WTC11 (cell line): ENCODE measurements at regions not wholly inside any gene's neighbourhood (a gene's known extent, or its start where the extent isn't known, plus 50 kb on each side); places are given as distances from the start of the nearest gene placed in this dataset.

Experiments used
- ATAC-seq: fragments of 200-7000 bp; cut with Tn5 transposase; 2 replicates; pipeline ENCODE4 v1.10.0; 2021; ENCODE audit warnings: mild to moderate bottlenecking, moderate library complexity
- CTCF ChIA-PET: fragments of 300-600 bp; sonication (Branson Sonifier 250); formaldehyde crosslinking; loops from one replicate; lab custom pipeline; 2021; ENCODE audit warnings: antibody characterized with exemption; lab: Charles Lee
- POLR2A ChIA-PET: fragments of 350-600 bp; sonication (Branson Sonifier 250); formaldehyde crosslinking; loops from one replicate; lab custom pipeline; 2021; ENCODE audit warnings: antibody characterized with exemption; lab: Charles Lee
- DNase-seq: peaks from one replicate; pipeline ENCODE4 v3.0.0; 2021; ENCODE audit warnings: low spot score
- H3K27ac Mint-ChIP-seq: 2 replicates; pipeline ENCODE4 v1.8.0; 2021; ENCODE audit warnings: mixed read lengths
- H3K27me3 Mint-ChIP-seq: 2 replicates; pipeline ENCODE4 v1.8.0; 2021; ENCODE audit warnings: low read depth, mild to moderate bottlenecking, moderate library complexity, mixed read lengths
- H3K36me3 Mint-ChIP-seq: 2 replicates; pipeline ENCODE4 v1.8.0; 2021; ENCODE audit warnings: mixed read lengths
- H3K4me1 Mint-ChIP-seq: 2 replicates; pipeline ENCODE4 v1.8.0; 2022; ENCODE audit warnings: mixed read lengths
- H3K4me3 Mint-ChIP-seq: 2 replicates; pipeline ENCODE4 v1.8.0; 2021; ENCODE audit warnings: mild to moderate bottlenecking, moderate library complexity, mixed read lengths
- H3K9me3 Mint-ChIP-seq: 2 replicates; pipeline ENCODE4 v1.8.0; 2021; ENCODE audit warnings: mixed read lengths
- CREB1 ChIP-seq: sonication (generic); formaldehyde crosslinking; IDR thresholded peaks from 2 replicates; pipeline ENCODE4 v1.8.0; 2023; ENCODE audit warnings: mild to moderate bottlenecking, missing genetic modification reagents
- CREM ChIP-seq: sonication (generic); formaldehyde crosslinking; IDR thresholded peaks from 2 replicates; pipeline ENCODE4 v1.8.1; 2022; ENCODE audit warnings: mild to moderate bottlenecking, missing genetic modification reagents, moderate library complexity
- CTCF ChIP-seq: fragments of 200-600 bp; IDR thresholded peaks from 2 replicates; pipeline ENCODE4 v1.8.0; 2022; ENCODE audit warnings: antibody characterized with exemption
- EMX1 ChIP-seq: fragments of 250-450 bp; sonication (Bioruptor Pico); IDR thresholded peaks from 2 replicates; pipeline ENCODE4 v1.8.0; 2021; ENCODE audit warnings: mild to moderate bottlenecking
- ERG ChIP-seq: fragments of 250-450 bp; sonication (Bioruptor Pico); IDR thresholded peaks from 2 replicates; pipeline ENCODE4 v1.8.0; 2021; ENCODE audit warnings: mild to moderate bottlenecking
- ESRRA ChIP-seq: sonication (generic); formaldehyde crosslinking; IDR thresholded peaks from 2 replicates; pipeline ENCODE4 v1.8.1; 2022; ENCODE audit warnings: mild to moderate bottlenecking, missing genetic modification reagents, borderline replicate concordance
- ETV6 ChIP-seq: sonication (generic); formaldehyde crosslinking; IDR thresholded peaks from 2 replicates; pipeline ENCODE4 v1.8.1; 2022; ENCODE audit warnings: mild to moderate bottlenecking, missing genetic modification reagents
- FOXK1 ChIP-seq: sonication (generic); formaldehyde crosslinking; IDR thresholded peaks from 2 replicates; pipeline ENCODE4 v1.8.0; 2022; ENCODE audit warnings: mild to moderate bottlenecking, moderate library complexity, missing genetic modification reagents
- GABPB1 ChIP-seq: sonication (generic); formaldehyde crosslinking; IDR thresholded peaks from 2 replicates; pipeline ENCODE4 v1.8.1; 2023; ENCODE audit warnings: mild to moderate bottlenecking, missing genetic modification reagents
- HMGA2 ChIP-seq: fragments of 250-450 bp; sonication (Bioruptor Pico); IDR thresholded peaks from 2 replicates; pipeline ENCODE4 v1.4.0; 2021; ENCODE audit warnings: mild to moderate bottlenecking, moderate library complexity
- IRF1 ChIP-seq: sonication (generic); formaldehyde crosslinking; IDR thresholded peaks from 2 replicates; pipeline ENCODE4 v1.8.0; 2023; ENCODE audit warnings: missing genetic modification reagents
- KAT7 ChIP-seq: sonication (generic); formaldehyde crosslinking; IDR thresholded peaks from 2 replicates; pipeline ENCODE4 v1.8.1; 2023; ENCODE audit warnings: missing genetic modification reagents, mild to moderate bottlenecking, borderline replicate concordance
- NFATC4 ChIP-seq: fragments of 250-450 bp; sonication (Bioruptor Pico); IDR thresholded peaks from 2 replicates; pipeline ENCODE4 v1.9.0; 2021; ENCODE audit warnings: mild to moderate bottlenecking
- NFYB ChIP-seq: sonication (generic); formaldehyde crosslinking; conservative IDR thresholded peaks from 2 replicates; pipeline ENCODE4 v1.8.0; 2022; ENCODE audit warnings: low read depth, missing genetic modification reagents
- NR1H2 ChIP-seq: sonication (generic); formaldehyde crosslinking; IDR thresholded peaks from 2 replicates; pipeline ENCODE4 v1.9.0; 2021; ENCODE audit warnings: mild to moderate bottlenecking, moderate library complexity, missing genetic modification reagents
- OVOL2 ChIP-seq: fragments of 250-450 bp; sonication (Bioruptor Pico); IDR thresholded peaks from 2 replicates; pipeline ENCODE4 v1.9.0; 2021; ENCODE audit warnings: mild to moderate bottlenecking, borderline replicate concordance
- SOX15 ChIP-seq: fragments of 250-450 bp; sonication (Bioruptor Pico); IDR thresholded peaks from 2 replicates; pipeline ENCODE4 v1.9.0; 2021; ENCODE audit warnings: mild to moderate bottlenecking
- STAT6 ChIP-seq: sonication (generic); formaldehyde crosslinking; conservative IDR thresholded peaks from 2 replicates; pipeline ENCODE4 v1.8.1; 2023; ENCODE audit warnings: mild to moderate bottlenecking, low read depth, missing genetic modification reagents, moderate library complexity
- TEAD4 ChIP-seq: sonication (generic); formaldehyde crosslinking; IDR thresholded peaks from 2 replicates; pipeline ENCODE4 v1.8.0; 2022; ENCODE audit warnings: mild to moderate bottlenecking, missing genetic modification reagents
- ZNF138 ChIP-seq: sonication (generic); formaldehyde crosslinking; conservative IDR thresholded peaks from 2 replicates; pipeline ENCODE4 v1.8.1; 2022; ENCODE audit warnings: mild to moderate bottlenecking, moderate library complexity, missing genetic modification reagents
- ZNF671 ChIP-seq: fragments of 250-450 bp; sonication (Bioruptor Pico); IDR thresholded peaks from 2 replicates; pipeline ENCODE4 v1.8.0; 2021; ENCODE audit warnings: mild to moderate bottlenecking
- TF ChIP-seq, protein P1 (sequence below): sonication (generic); formaldehyde crosslinking; IDR thresholded peaks from 2 replicates; pipeline ENCODE4 v1.8.0; 2023; ENCODE audit warnings: missing genetic modification reagents, mild to moderate bottlenecking, borderline replicate concordance
- TF ChIP-seq, protein P2 (sequence below): sonication (generic); formaldehyde crosslinking; IDR thresholded peaks from 2 replicates; pipeline ENCODE4 v1.8.1; 2022; ENCODE audit warnings: low read depth, missing genetic modification reagents, borderline replicate concordance
- TF ChIP-seq, protein P3 (sequence below): sonication (generic); formaldehyde crosslinking; IDR thresholded peaks from 2 replicates; pipeline ENCODE4 v1.8.0; 2022; ENCODE audit warnings: mild to moderate bottlenecking, missing genetic modification reagents
- TF ChIP-seq, protein P4 (sequence below): sonication (generic); formaldehyde crosslinking; IDR thresholded peaks from 2 replicates; pipeline ENCODE4 v1.8.1; 2023; ENCODE audit warnings: mild to moderate bottlenecking, missing genetic modification reagents, moderate library complexity

GRCh38 chr5:84618262-84618661, 233.6 kb upstream of the EDIL3 start (continued):
- TF ChIP-seq, protein P1, sequence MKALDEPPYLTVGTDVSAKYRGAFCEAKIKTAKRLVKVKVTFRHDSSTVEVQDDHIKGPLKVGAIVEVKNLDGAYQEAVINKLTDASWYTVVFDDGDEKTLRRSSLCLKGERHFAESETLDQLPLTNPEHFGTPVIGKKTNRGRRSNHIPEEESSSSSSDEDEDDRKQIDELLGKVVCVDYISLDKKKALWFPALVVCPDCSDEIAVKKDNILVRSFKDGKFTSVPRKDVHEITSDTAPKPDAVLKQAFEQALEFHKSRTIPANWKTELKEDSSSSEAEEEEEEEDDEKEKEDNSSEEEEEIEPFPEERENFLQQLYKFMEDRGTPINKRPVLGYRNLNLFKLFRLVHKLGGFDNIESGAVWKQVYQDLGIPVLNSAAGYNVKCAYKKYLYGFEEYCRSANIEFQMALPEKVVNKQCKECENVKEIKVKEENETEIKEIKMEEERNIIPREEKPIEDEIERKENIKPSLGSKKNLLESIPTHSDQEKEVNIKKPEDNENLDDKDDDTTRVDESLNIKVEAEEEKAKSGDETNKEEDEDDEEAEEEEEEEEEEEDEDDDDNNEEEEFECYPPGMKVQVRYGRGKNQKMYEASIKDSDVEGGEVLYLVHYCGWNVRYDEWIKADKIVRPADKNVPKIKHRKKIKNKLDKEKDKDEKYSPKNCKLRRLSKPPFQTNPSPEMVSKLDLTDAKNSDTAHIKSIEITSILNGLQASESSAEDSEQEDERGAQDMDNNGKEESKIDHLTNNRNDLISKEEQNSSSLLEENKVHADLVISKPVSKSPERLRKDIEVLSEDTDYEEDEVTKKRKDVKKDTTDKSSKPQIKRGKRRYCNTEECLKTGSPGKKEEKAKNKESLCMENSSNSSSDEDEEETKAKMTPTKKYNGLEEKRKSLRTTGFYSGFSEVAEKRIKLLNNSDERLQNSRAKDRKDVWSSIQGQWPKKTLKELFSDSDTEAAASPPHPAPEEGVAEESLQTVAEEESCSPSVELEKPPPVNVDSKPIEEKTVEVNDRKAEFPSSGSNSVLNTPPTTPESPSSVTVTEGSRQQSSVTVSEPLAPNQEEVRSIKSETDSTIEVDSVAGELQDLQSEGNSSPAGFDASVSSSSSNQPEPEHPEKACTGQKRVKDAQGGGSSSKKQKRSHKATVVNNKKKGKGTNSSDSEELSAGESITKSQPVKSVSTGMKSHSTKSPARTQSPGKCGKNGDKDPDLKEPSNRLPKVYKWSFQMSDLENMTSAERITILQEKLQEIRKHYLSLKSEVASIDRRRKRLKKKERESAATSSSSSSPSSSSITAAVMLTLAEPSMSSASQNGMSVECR (CRISPR knock-in tag), result no peak
- no peak for TF ChIP-seq STAT6 (CRISPR knock-in tag)
- no peak for TF ChIP-seq CREM (CRISPR knock-in tag)
- no peak for TF ChIP-seq SOX15 (CRISPR knock-in tag)
- TF ChIP-seq CREB1 (CRISPR knock-in tag), result no peak
- TF ChIP-seq, protein P2, sequence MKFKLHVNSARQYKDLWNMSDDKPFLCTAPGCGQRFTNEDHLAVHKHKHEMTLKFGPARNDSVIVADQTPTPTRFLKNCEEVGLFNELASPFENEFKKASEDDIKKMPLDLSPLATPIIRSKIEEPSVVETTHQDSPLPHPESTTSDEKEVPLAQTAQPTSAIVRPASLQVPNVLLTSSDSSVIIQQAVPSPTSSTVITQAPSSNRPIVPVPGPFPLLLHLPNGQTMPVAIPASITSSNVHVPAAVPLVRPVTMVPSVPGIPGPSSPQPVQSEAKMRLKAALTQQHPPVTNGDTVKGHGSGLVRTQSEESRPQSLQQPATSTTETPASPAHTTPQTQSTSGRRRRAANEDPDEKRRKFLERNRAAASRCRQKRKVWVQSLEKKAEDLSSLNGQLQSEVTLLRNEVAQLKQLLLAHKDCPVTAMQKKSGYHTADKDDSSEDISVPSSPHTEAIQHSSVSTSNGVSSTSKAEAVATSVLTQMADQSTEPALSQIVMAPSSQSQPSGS, result no peak
- no peak for TF ChIP-seq NR1H2
- no peak for TF ChIP-seq GABPB1 (CRISPR knock-in tag)
- TF ChIP-seq KAT7 (CRISPR knock-in tag), result no peak
- TF ChIP-seq OVOL2 (CRISPR knock-in tag), result no peak
- no peak for TF ChIP-seq FOXK1
- TF ChIP-seq HMGA2 (CRISPR knock-in tag), result no peak
- TF ChIP-seq IRF1 (CRISPR knock-in tag), result no peak
- TF ChIP-seq, protein P3, sequence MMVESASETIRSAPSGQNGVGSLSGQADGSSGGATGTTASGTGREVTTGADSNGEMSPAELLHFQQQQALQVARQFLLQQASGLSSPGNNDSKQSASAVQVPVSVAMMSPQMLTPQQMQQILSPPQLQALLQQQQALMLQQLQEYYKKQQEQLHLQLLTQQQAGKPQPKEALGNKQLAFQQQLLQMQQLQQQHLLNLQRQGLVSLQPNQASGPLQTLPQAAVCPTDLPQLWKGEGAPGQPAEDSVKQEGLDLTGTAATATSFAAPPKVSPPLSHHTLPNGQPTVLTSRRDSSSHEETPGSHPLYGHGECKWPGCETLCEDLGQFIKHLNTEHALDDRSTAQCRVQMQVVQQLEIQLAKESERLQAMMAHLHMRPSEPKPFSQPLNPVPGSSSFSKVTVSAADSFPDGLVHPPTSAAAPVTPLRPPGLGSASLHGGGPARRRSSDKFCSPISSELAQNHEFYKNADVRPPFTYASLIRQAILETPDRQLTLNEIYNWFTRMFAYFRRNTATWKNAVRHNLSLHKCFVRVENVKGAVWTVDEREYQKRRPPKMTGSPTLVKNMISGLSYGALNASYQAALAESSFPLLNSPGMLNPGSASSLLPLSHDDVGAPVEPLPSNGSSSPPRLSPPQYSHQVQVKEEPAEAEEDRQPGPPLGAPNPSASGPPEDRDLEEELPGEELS, result no peak

DNA sequence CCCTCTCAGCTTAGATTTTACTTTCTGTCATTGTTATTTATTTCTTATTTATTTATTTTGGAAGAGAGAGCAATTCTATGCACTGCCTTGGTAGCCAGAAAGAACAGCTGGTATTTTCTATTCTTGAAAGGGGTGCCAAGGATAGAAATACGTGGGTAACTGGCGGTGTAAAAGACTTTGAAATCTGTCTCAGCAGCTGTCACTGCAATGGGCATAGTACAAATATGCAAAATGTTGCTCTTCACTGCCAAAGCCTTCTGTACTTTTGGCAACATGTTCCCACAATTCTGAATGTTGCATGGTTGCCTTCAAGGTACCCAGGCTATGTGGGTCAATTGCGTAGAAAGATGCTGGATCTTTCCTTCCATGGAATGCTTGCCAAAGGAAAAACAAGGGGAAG, 230.2 kb upstream of the EDIL3 start:
- Mint-ChIP-seq H3K9me3 (no peaks in the 10 kb centered on the region), H3K27me3 (no peaks in the 10 kb centered on the region)

More for the DNA sequence above, 230.2 kb upstream of the EDIL3 start:
- ATAC-seq (no peak), DNase-seq (no peak)
- H3K4me3 Mint-ChIP-seq, result no peak overlapping the region
- no peaks in the 10 kb centered on the region for H3K36me3 Mint-ChIP-seq
- TF ChIP-seq NFYB (no peak), EMX1 (CRISPR knock-in tag) (no peak), NFATC4 (CRISPR knock-in tag) (no peak), CTCF (no peak), ZNF138 (no peak), ESRRA (no peak), ERG (CRISPR knock-in tag) (no peak), ETV6 (no peak), ZNF671 (no peak), TEAD4 (no peak)
- TF ChIP-seq, protein P4, sequence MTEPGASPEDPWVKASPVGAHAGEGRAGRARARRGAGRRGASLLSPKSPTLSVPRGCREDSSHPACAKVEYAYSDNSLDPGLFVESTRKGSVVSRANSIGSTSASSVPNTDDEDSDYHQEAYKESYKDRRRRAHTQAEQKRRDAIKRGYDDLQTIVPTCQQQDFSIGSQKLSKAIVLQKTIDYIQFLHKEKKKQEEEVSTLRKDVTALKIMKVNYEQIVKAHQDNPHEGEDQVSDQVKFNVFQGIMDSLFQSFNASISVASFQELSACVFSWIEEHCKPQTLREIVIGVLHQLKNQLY, result no peak
- peaks cover 13% of the 10 kb centered on the region for H3K4me1 Mint-ChIP-seq
- ChIA-PET CTCF (no interaction called here), POLR2A (no interaction called here)
- H3K27ac Mint-ChIP-seq, result no peak overlapping the region
